DMS114 treated with DMSO at 0.1 percent for 48 hours (cell line): ENCODE measurements at regions not wholly inside any gene's neighbourhood (a gene's known extent, or its start where the extent isn't known, plus 50 kb on each side); places are given as distances from the start of the nearest gene placed in this dataset.
"Not testable (repeated sequence)": the region's sequence is repeated elsewhere in the genome, so short reads cannot be mapped to it uniquely, and the experiment has no call there.

Experiments
- DNase-seq: peaks from one replicate; lab custom pipeline; 2025; ENCODE audit not compliant: unreplicated experiment; lab: John Stamatoyannopoulos, UW

DNA sequence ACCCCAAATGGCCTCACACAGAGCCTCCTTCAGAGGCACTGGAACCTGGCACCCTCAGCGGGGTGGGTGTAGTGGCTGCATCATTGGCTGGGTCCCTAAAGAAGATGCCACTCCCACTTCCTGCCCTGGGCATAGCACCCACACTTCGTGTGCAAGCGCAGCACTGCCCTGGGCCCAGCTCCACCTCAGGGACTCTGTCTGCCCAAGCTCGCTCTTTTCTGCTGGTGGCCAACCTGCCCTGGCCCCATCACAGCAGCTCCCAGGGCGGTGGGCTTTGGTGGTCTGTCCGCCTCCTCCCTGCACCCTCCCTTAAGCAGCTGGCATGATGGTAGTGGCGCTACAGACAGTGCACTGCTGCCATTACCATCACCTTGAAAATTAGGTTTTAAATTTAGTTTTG, 829.3 kb upstream of the BRINP3 start:
- DNase-seq: no peak

DNA sequence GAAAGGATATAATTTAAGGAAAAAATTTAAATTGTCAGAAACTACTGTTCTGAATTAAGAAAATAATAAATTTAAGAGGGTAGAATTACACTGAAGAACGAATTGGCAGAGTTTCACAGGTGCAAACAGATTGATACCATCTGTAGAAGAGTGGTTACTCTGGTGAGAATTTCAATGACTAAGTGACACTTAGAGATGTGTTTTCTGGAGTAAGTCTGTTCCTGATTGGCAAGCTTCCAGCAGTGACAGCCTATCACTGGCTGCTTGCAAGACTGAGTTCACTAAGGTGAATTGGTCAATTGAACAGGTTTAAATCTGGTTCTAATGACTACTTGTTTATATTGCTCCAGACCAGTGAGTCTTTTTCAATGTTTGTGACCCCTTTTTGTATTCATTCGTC, 838.2 kb upstream of the RGS18 start:
- DNase-seq: no peak

DNA sequence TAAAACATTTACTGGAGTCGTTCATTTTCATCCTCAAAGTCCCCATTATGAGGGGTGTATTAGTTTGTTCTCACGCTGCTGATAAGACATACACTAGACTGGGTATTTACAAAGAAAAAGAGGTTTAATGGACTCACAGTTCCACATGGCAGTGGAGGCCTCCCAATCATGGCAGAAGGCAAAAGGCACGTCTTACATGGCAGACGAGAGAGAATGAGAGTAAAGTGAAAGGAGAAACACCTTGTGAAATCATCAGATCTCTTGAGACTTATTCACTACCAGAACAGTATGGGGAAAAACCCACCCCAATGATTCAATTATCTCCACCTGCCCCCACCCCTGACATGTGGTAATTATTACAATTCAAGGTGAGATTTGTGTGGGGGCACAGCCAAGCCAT, 830.4 kb upstream of the RGS18 start:
- no peak for DNase-seq

DNA sequence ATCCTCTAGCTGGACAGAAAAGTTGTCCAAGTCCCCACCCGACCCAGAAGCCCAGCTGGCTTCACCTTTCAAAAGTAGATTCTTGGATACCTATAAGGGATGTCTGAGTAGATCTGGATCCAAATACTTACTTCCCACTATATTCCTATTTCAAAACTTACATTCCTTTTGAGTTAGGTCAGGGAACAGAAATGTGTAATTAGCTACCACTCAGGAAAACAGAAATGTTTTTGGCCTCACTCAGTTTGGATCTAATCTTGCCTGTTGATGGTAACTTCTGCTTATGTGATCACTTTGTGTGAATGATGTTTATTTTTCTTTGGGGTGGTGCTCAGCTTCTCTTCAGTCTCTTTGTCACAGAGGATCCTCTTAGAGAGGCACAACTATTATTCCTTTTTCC, 814.4 kb upstream of the RGS18 start:
- DNase-seq: no peak

DNA sequence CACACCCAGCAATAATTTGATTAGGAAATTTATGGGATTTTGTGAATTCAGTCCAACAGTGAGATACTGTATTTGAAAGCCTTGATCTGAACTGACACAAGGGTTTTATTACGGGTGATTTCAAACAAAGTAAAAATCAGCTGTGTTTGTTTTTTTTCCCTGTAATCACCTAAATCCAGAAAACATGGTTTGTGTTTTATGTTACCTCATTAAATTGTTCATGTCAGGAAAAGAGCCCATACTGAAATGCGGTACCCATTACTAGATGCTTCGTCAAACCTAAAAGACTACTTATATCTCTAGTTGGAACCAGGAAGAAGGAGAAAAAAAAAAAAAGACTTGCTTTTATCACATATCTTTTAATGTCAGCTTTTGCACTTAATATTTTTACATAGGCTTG, 811.9 kb upstream of the RGS18 start:
- no peak for DNase-seq

DNA sequence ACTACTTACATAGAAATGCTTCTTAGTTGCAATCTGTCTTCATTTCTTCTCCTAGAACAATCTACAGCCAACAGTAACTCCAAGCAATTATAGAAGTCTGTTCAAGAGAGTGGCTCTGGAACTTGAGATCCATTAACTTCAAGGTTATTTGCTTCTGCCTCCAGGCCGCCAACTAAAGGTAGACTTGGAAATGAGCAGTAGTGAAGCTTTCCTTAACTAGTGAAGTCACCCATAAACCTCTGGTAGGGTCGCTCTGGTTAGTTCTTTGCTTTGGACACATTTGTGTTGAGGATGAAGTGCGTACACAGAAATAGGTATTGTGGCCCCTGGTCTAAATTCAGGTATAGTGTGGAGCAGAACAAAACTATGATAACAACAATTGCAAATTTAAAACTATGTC, 809.9 kb upstream of the RGS18 start:
- no peak for DNase-seq

DNA sequence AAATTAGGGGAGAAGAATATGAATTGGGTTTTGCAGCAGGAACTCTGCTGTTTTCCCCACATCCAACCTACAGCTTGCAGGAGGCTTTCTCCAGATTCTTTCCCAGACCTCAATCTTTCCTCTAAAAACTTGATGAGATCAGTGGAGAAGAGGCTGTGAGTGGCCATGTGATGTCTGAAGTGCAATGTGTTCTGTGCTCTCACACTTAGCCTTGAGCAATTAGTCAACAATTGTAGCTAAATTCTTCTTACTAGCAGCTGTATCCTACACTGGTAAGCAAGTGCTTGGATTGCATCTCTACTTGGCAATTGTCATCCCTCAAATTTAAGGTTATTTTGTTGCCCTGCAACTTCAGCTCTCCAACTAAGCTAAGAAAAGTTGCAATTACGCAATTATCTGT, 807.3 kb upstream of the RGS18 start:
- no peak for DNase-seq

DNA sequence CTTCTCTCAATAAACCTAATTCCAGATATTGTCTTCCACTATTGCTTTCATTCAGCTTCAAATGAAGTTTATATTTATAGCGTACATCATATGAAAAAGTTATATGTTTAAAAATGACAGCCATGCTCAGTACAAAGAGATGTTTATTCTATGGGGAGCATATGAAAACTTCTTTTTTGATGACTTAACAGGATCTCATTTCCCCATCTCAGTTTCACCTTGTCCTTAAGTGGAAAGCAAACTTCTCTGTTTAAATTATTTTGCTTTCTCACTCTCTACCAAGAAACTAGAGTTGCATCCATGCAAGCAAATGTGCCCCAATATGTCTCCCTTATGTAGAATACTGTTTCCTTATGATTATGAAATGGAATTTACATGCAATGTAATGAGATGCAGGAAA, 799.5 kb upstream of the RGS18 start:
- DNase-seq: no peak

DNA sequence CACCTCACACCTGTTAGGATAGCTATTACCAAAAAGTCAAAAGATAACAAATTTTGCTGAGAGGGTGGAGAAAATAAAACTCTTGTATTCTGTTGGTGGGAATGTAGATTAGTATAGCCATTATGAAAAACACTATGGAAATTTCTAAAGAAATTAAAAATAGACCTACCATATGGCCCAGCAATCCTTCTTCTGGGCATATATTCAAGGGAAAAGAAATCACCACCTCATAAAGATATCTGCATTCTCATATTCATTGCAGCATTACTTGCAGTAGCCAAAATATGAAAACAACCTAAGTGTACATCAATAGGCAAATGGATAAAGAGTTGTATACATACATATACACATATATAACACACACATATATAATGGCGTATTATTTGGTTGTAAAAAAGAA, 791.6 kb upstream of the RGS18 start:
- DNase-seq: no peak

DNA sequence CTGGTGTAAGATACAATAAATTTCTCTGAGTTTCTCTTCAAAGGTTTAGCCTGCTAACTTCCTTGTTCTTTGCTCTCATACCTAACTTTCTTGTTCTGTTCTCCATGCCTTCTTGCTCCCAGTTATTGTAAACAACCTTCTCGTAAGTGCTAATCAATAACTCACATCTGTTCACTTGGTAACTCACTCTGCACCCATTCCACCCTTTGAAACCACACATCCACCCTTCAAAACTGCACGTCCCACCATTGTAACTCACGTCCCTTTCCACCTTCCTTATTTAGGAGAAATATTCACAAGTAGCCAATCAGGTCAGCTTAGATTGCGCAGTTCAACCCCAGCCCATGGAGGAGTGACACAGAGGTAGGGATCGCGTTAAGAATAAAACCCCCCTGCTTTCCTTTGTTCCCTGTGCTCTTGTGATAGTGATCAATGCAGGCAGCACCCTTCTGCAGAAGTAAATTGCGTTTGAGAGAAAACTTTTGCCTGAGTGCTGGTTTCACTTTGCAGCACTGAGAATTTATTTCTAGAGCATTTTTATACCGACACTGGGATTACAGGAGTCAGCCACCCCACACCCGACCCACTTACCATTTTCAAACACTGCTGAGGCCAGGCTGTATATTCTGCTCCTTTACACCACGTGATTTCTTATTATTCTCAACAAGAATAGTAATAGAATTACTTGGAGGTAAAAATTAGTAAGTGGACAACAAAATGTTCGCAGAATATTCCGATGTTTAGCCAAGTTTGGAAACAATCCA, 789.2 kb upstream of the RGS18 start:
- no peak for DNase-seq

DNA sequence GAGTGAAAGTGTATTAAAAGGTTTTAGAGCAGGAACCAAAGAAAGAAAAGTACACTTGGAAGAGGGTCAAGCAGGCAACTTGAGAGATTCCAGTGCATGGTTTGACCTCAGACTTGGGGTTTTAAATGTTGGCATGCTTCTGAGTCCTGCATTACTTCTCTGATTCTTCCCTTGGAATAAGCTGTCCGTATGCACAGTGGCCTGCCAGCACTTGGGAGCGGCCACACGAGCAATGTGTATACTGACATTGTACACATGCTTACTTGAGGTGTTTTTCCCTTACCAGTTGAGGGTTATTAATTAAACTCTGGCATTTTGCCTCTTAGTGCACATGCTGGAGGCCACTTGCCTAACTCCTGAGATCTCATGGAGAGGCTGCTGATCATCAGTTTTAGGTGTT, 786.6 kb upstream of the RGS18 start:
- no peak for DNase-seq

DNA sequence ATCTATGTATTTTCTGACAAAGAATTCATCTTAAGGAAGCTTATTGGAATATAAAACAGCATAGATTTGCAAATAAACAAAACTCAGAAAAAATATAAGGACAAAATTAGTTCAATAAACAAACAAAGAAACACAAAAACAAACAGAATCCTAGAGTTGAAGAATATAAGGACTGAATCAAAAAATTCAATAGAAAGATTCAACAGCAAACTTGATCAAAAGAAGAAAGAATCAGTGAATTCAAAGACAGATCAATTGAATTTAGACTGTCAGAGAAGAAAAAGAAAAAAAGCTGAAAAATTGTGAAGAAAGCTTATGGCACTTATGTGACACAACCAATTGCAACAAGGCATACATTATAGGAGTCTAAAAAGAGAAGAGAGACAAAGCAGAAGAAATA, 770.0 kb upstream of the RGS18 start:
- DNase-seq: no peak

DNA sequence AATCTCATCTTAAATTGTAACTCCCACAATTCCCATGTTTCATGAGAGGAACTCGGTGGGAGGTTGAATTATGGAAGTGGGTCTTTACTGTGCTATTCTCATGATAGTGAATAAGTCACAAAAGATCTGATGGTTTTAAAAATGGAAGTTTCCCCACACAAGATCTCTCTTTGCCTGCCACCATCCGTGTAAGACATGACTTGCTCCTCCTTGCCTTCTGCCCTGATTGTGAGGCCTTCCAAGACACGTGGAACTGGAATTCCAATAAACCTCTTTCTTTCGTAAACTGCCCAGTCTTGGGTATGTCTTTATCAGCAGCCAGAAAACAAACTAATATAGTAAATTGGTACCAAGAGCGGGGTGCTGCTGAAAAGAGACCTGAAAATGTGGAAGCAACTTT, 761.6 kb upstream of the RGS18 start:
- DNase-seq: no peak

DNA sequence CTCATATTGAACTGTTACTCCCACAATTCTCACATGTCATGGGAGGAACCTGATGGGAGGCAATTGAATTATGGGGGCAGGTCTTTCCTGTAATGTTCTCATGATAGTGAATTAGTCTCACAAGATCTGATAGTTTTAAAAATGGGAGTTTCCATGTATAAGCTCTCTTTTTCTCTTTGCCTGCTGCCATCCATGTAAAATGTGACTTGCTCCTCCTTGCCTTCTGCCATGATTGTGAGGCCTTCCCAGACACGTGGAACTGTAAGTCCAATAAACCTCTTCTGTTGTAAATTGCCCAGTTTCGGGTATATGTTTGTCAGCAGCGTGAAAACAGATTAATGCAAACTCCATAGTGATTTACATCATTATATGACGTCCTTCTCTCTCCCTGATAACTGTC, 759.7 kb upstream of the RGS18 start:
- DNase-seq: no peak

DNA sequence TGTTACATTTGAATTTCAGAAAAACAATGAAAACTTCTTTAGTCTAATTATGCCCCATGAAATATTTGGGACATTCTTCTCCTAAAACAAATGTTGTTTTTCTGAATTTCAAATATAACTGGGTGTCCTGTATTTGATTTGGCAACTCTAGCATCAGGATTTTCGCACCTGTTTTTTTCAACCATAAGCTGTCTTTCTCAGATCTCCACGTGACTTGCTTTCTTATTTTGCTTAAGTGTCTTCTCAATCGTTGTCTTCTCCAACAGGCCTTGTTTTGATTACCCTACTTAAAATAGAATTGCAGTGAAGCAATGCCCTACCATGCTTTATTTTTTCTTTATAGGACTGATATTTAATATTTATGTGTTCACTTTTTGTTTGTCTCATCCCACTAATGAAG, 752.8 kb upstream of the RGS18 start:
- no peak for DNase-seq

DNA sequence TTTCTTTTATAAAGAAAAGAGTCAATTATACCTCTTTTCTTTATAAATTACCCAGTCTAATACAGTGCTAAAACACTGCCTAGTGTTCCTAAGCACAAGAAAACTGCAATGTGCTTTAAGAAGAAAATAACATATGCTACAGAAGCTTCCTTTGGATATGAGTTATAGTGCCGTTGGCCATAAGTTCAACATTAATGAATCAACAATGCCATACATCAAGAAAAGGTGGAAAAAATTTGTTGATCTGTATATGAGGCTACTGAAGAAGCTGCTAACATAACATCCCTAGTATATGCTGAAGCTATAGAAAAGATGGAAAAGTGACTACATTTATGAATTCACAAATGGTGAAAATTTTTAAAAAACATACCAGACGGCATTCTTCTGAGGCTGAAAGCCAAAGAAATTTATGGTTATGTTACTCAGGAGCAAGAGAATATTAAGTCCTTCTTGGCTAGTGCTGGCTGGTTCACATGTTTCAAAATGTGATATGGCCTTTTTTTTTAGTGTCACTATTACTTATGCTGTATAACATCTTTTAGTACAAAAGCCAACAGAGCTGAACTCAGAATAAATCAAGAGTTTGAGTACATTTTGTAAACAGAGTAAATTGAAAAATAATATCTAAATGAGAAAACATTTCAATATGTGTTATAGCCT, 743.2 kb upstream of the RGS18 start:
- no peak for DNase-seq

DNA sequence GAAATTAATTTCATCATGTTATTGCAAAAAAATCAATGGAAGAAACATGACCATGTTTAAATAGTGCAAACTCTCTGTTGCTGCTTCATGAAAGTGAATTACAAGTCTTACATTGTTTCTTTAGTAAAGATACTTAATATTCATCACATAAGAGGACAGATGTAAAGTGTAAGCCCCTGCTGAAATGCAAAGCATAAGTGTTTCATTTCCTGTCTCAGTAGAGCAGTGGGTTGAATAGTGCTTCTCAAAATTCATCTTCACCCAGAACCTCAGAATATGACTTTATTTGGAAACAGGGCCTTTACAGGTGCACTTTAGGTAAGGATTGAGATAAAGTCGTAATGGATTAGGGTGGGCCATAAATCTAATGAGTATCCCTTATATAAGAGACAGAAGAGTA, 738.4 kb upstream of the RGS18 start:
- DNase-seq: no peak

DNA sequence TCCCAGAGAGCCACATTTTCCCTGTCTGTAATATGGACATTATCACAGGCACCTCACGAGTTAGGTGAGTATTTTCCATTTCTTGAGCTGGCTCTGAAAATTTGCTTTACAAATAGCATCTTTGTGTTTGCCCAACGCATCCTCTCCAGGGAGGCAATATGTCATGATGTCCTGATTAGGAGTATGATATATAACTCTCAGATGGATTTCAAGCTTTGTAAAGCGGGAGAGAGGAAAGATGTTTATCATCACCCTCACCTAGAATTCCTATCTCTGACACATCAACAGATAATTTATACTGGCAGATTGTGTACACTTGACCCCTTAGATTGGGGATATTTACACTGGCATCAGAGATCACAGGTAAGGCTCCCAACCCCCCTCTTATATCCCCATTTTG, 730.7 kb upstream of the RGS18 start:
- DNase-seq: no peak

DNA sequence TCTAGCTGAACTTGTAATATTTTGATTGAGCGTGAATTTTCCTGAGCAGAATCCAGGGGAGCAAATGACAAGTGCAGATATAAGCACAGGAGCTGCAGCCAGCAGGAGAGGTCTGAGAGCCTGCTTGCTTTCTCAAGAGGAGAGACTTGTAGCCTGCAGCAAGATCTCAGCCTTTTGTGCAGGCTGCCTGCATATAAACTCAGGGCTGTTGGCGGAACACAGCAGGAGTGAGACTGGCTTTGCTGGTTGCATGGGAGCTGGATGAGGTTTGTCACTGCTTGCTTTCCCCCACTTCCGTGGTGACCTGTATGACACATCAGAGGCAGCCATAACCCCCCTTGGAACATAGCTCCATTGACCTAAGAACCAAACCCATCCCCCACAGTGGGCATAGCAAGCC, 725.4 kb upstream of the RGS18 start:
- DNase-seq: no peak

DNA sequence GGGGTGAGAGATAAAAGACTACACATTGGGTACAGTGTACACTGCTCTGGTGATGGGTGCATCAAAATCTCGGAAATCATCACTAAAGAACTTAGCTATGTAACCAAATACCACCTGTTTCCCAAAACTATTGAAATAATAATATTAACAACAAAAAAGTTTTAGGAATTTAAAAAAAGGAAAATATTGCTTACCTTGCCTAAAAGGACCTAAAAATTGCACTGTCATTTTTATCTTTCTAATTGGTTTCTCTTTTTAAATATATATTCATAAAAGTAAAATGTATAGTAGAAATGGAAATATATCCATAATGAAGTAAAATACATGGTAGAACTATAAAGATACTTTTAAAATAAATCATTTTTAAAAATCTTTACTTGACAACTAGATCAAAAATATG, 719.3 kb upstream of the RGS18 start:
- no peak for DNase-seq

DNA sequence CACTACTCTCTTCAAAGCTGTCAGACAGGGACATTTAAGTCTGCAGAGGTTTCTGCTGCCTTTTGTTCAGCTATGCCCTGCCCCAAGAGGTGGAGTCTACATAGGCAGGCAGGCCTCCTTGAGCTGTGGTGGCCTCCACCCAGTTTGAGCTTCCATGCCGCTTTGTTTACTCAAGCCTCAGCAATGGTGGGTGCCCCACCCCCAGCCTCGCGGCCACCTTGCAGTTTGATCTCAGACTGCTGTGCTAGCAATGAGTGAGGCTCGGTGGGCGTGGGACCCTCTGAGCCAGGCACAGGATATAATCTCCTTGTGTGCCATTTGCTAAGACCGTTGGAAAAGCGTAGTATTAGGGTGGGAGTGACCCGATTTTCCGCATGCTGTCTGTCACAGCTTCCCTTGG, 710.0 kb upstream of the RGS18 start:
- DNase-seq: not testable (repeated sequence)

DNA sequence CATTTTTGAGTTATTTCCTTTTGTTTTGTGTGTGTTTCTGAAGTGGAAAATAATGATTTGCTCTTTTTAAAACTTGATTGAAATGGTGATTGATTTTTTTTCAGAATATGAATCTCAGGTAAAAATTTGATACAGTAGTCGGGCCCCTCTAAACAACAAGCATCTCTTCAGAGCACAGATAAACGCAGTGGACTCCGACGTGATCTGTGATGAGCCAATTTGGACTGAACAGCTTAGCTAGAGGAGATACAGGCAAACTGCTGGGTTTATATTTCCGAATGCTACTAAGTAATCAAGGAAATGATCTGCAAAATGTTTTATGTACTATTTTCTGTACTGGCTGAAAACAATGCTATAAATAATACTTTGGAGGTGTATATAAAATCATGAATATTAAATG, 705.7 kb upstream of the RGS18 start:
- no peak for DNase-seq

DNA sequence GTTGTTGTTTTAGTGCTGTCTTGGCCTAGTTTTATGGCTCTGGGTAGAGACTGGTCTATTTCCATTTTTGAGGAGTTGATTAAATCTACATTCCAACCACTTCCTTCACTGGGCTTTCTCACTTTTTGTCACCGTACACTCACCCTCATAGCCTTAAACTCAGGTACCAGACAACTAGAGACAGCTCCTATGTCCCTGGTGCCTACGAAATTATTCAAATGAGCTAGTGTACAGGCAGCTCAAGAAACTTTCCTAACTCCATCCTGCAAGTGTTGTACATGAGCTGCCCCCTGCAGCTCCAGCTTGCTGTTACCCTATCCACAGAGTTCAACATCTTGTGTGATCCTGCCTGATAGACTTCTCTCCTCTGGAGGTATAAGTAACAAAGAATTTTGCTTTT, 704.8 kb upstream of the RGS18 start:
- no peak for DNase-seq
